HG02759 (cell line): ENCODE measurements at regions not wholly inside any gene's neighbourhood (a gene's known extent, or its start where the extent isn't known, plus 50 kb on each side); places are given as distances from the start of the nearest gene placed in this dataset.
"Not testable (repeated sequence)": the region's sequence is repeated elsewhere in the genome, so short reads cannot be mapped to it uniquely, and the experiment has no call there.

ENCODE experiments used
- ATAC-seq: cut with Tn5 transposase; IDR thresholded peaks from one replicate; pipeline ENCODE4 v1.9.1; 2021; ENCODE audit warnings: mild to moderate bottlenecking, moderate library complexity; ENCODE audit not compliant: unreplicated experiment

DNA sequence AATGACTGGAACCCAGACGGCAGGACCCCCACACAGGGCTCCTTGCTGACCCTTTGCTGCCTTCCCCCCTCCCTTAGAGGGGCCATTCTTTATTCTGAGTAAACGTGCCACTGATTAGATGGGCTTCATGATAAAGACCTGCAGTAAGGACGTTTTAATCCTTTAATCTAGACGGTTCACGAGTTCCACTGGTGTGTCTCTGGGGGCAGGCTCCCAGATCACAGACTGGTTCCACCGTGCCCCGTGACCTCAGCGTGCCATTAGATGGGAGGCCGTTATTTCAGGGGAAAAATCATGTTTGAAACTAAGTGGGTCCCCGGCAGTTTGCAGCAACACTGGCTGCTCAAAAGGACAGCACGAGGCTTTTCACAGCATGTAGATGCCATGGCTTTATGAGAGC is 246.9 kb upstream of the PLGLB2 start:
- ATAC-seq = not testable (repeated sequence)

DNA sequence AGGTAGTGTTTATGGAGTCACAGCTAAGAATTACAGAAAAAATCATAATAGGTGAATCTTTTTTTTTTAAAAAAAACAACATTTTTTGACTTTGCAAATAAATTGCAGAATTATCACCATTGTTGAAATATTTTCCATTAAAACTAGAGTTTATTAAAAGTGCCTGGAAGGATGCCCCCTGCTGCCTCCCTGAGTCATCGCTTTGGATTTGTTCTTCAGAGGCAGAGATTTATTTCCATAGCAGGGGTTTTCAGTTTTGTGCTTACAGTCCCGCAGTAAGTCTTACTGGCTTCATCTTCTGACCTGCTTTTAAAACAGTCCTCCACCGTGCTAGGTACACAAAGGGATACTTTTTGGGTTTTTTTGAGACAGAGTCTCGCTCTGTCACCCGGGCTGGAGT is 244.9 kb upstream of the PLGLB2 start:
- ATAC-seq = not testable (repeated sequence)

DNA sequence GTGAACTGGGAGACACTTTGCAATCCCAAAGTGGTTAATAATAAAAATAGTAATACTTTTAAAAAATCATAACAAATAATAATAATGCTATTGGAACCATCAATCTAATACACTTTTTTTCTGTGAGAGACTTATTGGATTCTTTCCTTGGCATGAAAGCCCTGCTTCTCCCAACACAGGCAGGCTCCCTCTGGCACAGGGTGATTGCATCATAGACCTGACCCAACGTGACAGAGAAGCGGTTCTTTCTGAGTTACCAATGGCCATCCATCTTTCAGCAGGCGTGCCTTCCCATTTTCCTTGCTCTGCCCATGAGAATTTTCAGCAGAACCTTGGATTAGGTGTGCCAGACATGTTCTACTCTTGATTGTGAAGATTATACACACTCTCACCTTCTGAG is 242.6 kb upstream of the PLGLB2 start:
- not testable (repeated sequence) for ATAC-seq

DNA sequence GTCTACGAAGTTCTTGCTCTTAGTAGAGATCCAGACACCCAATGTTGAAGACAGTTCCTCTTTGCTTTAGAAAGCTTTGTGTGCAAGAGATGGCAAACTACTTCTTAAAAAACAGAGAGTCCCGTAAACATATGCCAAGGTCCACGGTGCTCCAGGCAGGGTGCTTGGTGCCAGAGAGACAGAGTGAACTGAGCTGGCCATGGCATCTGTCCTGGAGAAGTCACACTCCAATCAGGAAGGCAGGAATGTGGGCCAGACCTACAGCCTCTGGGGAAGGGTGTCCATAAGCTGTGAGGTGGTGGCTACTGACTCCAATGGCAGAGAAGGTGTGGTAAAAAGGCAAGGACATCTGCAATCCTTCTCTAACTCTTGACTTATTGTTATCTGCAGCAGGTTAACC is 242.0 kb upstream of the PLGLB2 start:
- ATAC-seq = not testable (repeated sequence)

DNA sequence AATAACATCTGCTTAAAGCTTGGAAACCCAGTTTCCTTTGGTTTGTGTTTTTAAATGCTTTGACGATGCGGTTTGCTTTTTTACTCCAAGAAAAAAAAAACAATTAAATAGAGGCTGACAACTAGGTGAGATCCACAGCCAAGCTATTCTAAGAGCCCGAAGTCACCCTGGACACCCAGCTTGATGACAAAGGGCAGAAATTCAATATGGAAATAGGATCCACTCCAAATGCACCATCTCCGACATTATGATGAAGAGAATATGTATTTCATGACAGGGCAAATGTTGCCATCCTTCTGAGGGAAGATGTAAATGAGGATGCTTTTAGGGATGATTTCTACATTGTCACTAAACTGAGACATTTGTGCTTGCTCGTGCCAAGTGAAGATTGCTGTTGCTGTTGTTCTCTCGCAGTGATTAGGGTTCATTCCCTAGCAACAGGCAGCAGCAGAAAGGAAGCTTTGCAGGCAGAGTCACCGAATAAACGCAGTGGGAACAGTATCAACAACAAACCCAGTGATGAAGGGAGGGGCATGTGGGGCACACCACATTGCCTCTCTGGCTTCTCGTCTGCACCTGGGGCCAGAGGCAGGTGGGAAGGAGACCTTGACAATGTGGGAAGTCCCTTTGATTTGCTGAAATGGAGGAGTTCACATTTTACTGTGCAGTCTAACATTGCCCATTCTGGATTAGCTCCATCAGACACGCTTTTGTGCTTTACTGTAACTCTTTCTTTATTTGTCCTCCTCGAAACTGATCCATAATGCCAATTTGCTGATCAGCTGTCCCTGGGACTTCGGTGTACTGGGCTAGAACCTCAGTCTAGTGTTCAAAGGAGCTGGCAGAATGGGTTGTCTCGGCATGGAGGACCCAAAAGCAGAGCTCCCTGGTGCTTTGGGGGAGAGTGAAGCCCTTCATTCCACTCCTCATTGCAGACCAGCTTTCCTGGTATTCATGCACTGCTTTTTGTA is 240.2 kb upstream of the PLGLB2 start:
- not testable (repeated sequence) for ATAC-seq

DNA sequence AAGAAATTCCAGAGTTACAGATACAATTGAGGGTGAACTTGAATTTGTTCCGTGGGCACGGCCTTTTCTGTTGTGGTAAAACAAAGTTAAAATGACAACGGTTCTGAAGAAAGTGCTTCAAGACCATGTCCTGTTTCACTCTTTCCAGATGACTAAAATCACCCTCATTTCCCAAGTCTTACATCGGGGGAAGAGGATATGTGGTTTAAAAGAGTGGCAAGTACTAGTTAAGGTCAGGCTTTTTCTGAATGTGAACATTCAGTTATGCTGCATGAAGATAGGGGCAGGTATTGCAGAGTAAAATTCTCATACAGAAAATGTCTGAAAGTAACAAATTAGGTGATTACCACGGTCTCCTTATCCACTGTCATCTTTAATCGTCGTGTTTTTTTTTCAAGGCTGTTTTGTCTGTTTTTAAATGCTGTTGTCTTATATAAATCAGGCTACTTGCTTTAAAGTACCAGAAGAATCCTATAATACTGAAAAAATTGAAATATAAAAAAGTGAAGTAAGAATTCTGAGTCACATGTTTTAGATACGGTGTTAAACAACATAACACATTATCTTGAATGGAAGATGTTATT is 236.6 kb upstream of the PLGLB2 start:
- ATAC-seq = not testable (repeated sequence)

DNA sequence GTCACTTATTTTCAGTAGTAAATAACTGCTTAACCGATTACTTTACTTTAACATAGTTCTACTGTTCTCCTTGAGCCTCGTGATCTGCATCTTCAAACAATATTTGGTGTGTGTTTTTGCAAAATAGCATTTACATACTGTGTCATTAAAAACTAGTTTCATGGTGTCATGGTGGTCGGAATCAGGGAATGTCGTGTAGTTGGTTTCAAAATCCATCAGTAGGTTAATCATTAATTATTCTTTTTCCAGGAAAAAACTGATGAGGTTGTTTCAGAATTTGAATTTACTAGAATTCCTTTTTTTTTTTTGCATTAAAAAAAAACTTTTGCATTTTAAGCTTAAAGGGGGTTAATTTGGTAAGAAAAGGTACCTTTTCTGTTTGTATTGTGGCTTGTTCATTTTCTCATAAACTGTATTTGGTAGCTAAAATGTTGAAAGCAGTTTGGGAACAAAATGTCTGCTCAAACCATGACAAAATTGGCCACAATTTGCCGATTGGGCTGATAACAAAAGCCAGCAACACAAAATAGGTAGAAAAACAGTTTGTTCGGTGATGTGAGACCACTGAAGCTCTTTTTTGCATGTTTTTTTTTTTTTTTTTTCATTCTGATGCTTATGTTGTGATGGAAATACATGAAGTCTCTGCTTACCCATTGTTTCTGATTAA is 234.9 kb upstream of the PLGLB2 start:
- not testable (repeated sequence) for ATAC-seq

DNA sequence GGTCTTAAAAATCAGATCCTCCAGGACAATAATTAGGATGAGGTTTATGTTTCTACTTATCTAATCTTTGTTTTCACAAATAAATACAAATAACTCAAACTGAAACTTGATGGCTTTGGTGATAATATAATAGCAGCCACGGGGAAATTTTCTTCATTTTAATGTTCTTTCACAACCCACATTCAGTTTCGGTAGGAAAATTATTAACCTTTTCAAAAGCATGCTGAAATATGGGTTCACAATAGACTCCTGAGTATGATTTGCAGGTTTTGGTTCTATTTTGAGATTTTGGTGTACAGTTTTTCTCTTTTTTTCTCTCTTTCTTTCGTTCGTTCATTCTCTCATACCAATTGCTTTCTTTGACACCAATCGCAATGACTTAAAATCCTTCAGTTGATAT is 233.9 kb upstream of the PLGLB2 start:
- peak; percentile 75 for ATAC-seq

DNA sequence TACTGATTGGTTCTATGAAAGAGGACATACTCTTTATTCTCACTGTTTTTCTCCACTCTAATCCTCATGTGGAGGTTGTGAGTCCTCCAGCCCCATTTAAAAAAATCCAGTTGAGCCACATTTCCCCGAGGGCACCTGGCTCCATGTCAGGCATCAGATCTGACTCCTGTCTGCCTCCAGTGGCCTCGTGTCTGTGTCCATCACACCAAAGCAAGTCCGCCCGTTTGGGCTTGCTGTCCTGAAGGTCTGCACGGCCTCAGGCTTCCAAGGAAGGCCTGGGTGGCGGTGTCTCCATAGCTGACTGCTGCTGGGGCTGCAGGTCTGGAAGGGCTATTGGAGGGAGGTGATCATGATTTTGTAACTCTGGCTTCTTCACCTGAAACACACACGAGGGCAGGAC is 233.4 kb upstream of the PLGLB2 start:
- not testable (repeated sequence) for ATAC-seq

DNA sequence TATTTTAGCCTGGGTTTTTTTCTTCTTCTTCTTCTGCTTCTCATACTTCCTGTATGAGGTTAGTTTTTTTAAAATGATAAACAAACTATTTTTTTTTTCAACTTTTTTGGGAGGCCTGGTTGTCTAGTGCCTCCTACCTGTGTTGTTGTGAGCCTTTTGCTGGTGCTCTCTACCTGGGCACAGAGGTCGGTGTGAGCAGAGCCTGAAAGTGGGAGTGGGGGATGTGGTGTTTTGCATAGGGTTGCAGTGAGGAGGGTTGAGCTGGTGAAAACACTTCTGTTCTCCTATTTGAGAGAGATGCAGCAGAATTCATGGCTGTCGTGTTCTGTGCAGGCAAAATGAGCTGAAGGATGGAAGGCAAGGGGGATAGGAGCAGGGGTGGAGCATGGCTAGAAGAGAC is 232.7 kb upstream of the PLGLB2 start:
- not testable (repeated sequence) for ATAC-seq

DNA sequence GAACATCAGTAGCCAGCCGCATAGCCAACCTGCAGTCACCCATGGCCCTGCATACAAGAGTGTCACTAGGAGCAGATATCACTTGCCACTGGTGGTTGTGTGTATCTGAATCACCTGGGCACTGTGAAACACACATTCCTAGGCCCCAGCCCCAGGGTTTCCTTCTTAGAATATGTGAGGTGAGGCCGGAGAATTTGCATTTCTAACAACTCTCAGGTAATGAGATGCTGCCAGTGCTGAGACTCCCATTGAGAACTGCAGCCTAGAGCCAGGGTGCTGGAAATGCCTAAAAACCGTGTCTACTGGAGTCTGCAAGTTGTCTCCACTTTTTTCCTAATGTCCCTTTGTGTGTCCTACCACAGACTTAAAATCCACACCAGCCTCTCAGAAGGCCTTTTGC is 232.0 kb upstream of the PLGLB2 start:
- not testable (repeated sequence) for ATAC-seq

DNA sequence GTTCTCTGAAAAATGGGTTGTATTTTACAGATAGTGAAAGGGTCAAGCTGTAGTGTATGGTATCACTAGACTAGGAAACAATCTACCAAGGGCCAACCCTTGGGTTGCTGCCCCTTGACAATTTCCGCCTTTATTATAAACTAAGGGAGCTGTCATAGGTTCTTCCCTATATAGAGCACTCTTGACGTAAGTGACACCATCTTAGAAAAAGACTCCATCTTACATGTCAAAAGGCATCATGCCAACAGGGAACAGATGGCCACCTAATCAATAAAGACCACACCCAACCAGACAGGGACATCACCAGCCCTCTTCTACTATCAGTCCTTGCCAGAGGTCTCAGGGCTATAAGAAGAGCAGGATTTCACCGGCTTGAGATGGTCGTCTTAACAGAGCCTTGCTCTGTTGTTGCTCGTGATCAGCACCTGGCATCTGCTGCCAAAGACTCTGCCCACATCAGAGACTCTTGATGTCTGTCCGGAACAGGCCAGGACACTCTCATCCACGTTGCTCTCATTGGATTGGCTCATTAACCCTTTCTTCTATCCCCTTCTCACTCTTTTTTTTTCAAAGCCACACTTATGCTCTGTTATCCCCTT is 231.4 kb upstream of the PLGLB2 start:
- ATAC-seq = not testable (repeated sequence)

DNA sequence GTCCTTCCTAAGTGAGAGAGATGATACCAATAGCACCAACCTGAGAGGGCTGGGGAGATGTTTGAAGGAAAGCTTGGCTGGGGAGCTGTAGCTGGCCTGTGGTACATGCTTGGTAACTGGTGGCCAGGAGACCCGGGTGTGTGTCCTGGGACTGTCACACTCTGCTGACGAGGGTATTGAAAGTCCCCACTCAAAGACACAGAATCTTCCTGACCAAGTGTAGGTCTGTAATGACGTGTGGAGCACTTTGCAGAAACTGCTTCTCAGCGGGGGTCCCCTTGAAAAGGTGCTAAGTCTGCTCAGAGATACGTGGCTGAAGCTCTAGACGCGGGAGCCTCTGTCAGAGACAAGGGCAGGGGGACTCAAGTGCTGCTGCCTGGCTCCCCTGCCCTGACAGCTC is 230.4 kb upstream of the PLGLB2 start:
- ATAC-seq = peak; percentile 23

DNA sequence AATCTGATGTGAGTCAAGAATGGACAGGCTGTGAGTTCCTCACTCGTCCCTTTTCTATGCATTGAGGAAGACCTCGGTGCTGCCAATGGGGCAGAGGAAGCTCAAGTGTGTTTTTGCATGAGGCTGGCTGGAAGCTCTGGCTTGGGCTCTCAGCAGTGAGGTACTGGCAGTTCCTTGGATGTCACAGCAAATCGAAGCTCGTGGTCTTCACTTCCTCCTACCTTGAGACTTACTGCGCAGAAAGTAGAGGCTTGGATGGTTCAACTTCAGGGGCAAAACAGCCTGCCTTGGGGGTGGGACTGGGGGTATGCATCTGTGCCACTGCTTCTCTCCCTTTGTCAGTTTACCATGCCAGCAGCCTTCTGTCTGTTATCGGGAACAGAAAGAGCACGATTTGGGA is 229.8 kb upstream of the PLGLB2 start:
- not testable (repeated sequence) for ATAC-seq

DNA sequence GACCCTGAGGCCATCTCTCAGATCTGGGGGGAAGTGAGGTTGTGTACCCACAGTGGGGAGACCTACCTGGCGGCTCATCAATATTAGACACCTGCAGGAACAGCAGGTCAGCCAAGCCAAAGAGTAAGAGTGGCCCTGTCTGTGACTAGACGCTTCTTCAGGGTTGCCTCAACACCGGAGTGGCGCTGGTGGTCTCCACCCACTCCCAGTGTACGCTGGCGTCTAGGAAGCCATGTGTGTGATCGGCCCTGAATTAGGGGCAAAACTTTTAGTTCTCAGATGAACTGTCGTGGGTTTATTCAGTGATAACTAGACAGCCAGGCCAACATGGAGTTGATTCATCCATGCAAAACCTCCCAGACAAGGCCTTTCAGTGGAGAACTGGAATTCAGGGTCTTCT is 229.3 kb upstream of the PLGLB2 start:
- ATAC-seq = not testable (repeated sequence)

DNA sequence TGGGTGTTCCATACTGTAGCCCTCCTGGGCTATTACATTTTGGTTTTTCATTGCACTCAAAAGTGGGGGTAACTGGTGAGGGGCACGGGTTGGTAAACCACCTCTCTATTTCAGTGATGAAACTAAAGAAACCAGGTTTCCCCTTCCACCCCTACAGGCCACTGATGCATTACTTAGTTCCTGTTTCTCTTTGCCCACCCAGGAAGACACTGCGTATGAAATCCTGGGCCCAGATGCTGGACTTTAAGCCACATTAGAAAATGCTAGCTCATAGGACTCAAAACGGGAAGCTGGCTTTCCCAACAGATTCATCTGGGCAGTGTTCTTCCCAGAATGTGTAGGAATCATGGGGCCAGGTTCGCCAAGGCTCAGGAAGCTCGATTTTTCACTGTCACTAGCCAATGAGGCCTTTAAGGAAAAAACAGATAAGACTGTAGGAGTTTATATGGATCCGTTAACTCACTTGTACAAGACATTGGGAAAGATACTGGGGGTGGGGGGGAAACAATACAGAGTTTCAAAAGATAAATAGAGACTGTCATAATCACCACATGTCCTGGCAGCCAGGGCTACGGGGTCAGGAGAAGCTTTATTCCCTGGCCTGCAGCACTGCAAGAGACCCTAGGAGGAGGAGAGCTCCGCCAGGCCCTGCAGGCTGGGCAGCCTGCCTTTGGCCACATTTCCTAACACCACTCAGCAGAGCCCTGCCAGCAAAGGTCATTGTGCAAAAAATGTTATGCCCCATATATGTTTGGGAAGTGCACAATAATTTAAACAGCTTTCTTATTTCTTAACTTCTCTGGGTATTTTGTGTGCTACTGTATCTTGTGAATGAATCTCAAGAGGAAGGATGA is 228.5 kb upstream of the PLGLB2 start:
- ATAC-seq = peak; percentile 52

DNA sequence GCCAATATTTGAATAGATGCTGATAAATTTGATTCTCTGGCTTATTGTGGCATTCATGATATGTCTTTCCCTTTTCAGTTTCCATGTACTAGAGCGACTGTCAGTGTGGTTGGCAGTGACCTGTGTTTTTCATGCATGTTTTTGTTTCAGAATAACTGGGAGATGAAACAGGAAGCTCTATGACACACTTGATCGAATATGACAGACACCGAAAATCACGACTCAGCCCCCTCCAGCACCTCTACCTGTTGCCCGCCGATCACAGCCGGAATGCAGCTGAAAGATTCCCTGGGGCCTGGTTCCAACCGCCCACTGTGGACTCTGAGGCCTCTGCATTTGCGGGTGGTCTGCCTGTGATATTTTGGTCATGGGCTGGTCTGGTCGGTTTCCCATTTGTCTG is 226.8 kb upstream of the PLGLB2 start:
- peak; percentile 68 for ATAC-seq

DNA sequence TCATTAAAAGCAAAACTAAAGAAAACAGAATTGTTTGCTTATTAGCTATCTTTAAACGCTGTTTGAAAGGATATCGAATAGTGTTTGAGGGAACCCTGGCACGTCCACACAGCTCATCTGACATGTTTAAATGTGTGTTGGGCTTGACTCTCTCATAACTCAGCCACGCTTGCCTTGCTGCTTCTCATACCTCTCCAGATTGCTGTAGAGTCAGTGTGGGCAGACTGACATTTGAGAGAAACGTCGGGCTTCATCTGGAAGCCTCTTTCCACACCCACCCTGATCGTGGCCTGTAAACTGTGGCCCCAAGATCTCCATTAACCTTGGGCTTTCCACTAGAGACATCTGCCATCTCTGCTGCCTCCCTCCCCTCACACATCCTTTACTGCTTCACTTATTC is 226.4 kb upstream of the PLGLB2 start:
- ATAC-seq = not testable (repeated sequence)

DNA sequence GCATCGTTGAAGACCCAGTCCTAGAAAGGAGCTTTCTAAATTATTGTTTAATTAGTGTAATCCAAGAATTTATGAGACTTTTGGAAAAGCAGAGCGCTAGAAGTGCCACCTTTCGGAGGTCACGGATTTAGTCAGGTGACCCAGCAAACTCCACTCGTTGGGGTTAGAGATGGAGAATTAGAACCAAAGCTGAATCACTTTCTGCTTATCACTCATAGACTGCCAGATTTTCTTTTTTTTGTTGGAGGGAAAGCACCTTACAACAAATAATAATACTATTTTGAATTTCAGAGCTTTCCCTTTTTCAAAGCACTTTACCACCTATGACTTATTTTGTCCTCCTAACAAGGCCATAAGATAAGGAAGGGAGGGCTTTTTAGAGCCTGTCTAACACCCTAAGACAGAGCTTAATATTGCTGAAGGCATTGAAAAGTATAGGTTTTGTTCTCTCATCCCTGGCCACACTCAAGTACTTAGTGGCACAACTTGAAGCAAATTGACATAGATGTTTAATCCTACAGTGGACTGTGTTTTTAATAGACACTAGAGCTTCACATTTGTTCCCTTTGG is 223.2 kb upstream of the PLGLB2 start:
- ATAC-seq = not testable (repeated sequence)

DNA sequence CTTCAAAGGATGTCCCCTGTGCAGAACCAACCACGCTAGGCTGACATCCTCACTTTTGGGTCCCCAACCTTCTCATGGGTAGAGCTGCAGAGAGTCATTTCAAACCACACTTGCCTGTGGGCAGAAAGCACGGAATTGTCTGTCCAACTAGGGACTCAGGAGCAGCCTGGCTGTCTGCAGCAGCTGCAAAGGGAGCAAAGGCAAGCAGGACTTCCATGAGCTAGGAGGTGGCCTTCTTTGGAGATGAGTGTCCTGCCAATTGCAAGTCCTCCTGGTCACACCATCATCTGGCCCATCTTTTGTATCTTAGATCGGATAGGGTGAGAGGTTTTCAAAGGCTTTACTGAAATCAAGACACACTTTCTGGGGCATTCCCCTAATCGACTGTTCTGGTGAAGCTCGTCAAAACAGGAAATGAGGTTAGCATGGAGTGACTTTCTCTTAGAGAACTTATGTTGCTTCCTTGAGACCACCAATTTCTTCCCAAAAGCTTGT is 222.3 kb upstream of the PLGLB2 start:
- ATAC-seq = peak; percentile 49
